ENCODE measurements at regions not wholly inside any gene's neighbourhood (a gene's known extent, or its start where the extent isn't known, plus 50 kb on each side); places are given as distances from the start of the nearest gene placed in this dataset.

- TF ChIP-seq ZBTB33 (IDR thresholded peaks at IDR 0.05) (no peak), NR2F2 (IDR thresholded peaks at IDR 0.05) (no peak), RXRA (IDR thresholded peaks at IDR 0.05) (no peak), YY1 (IDR thresholded peaks at IDR 0.05) (no peak), TAF1 (conservative IDR thresholded peaks at IDR 0.05) (no peak), ATF3 (IDR thresholded peaks at IDR 0.05) (no peak), JUND (IDR thresholded peaks at IDR 0.05) (no peak), CTCF (IDR thresholded peaks at IDR 0.05; ENCODE audit: low read depth, low read length, missing input control) (no peak), MAX (IDR thresholded peaks at IDR 0.05) (no peak), RAD21 (IDR thresholded peaks at IDR 0.05) (no peak), REST (IDR thresholded peaks at IDR 0.05) (no peak), FOXA2 (IDR thresholded peaks at IDR 0.05) (no peak), EGR1 (IDR thresholded peaks at IDR 0.05; ENCODE audit: low read depth in 2 of 2) (no peak), HNF4A (conservative IDR thresholded peaks at IDR 0.05) (no peak)
- Histone ChIP-seq H3K36me3 (ENCODE audit: control insufficient read depth in 4 of 4, insufficient read depth in 3 of 4, low read depth in 1 of 4, low read length in 3 of 4) (no peaks in the 10 kb centered on the region), H3K9ac (ENCODE audit: low read depth in 1 of 2, low read length in 2 of 2) (no peak overlapping the region), H3K27me3 (ENCODE audit: control insufficient read depth in 4 of 4, insufficient read depth in 4 of 4, low read length in 3 of 4) (no peaks in the 10 kb centered on the region), H3K4me3 (ENCODE audit: low read depth in 1 of 3, low read length in 3 of 3) (no peak overlapping the region), H3K4me1 (ENCODE audit: control insufficient read depth in 4 of 4, insufficient read depth in 4 of 4, low read length in 3 of 4) (no peaks in the 10 kb centered on the region), H3K9me3 (ENCODE audit: control insufficient read depth in 4 of 4, low read length in 3 of 4) (peaks cover 0 to 2% (median under 1%) of the 10 kb centered on the region in 4 donors), H3K27ac (ENCODE audit: low read depth in 1 of 2, low read length in 2 of 2) (no peak overlapping the region)
- 91% methylated on average over 30 of the region's 30 CpGs for WGBS
- DNase-seq (ENCODE audit: low spot score) = no peak
Measured at GRCh38 chr3:86282106-86282787, 708.7 kb downstream of the VGLL3 start.
